GM12878 (cell line): ENCODE measurements at regions not wholly inside any gene's neighbourhood (a gene's known extent, or its start where the extent isn't known, plus 50 kb on each side); places are given as distances from the start of the nearest gene placed in this dataset.

Experiments
- ATAC-seq: fragments of 200-7000 bp; cut with Tn5 transposase; 3 replicates; pipeline ENCODE4 v1.9.1; 2020; ENCODE audit warnings: mild to moderate bottlenecking, moderate library complexity
- BruUV-seq: library from RNA; stranded (reverse); fragments of 400-500 nt; replicated peaks from 2 replicates; lab custom pipeline; 2021; lab: Mats Ljungman, UMichigan
- CTCF ChIA-PET: fragments of 300-600 bp; sonication (Branson Sonifier 250); formaldehyde crosslinking; extraction: SDS; loops from one replicate; lab custom pipeline; 2021; ENCODE audit warnings: inconsistent platforms; lab: Yijun Ruan, JAX
- POLR2A ChIA-PET: fragments of 350-600 bp; formaldehyde crosslinking; extraction: SDS; loops from one replicate; lab custom pipeline; 2021; ENCODE audit warnings: inconsistent platforms; lab: Charles Lee
- RAD21 ChIA-PET: fragments of 300-600 bp; sonication (Branson Sonifier 250); formaldehyde crosslinking; loops from one replicate; lab custom pipeline; 2023; ENCODE audit warnings: antibody characterized with exemption; ENCODE audit not compliant: unreplicated experiment; lab: Charles Lee
- SMC1A ChIA-PET: fragments of 300-600 bp; sonication (Branson Sonifier 250); formaldehyde crosslinking; loops from one replicate; lab custom pipeline; 2023; ENCODE audit not compliant: unreplicated experiment, uncharacterized antibody; lab: Charles Lee
- DNase-seq: peaks from one replicate; pipeline ENCODE4 v3.0.0-alpha.2; 2011; ENCODE audit warnings: low read depth, low spot score
- FAIRE-seq: peaks from 3 replicates; lab custom pipeline; 2011; peaks lifted over from hg19 to GRCh38; lab: Jason Lieb, UNC
- H2AFZ ChIP-seq: 2 replicates; pipeline ENCODE4 v1.6.0; 2011; ENCODE audit warnings: low read depth, low read length, control low read depth; ENCODE audit not compliant: control insufficient read depth
- H3K27ac ChIP-seq: 2 replicates; pipeline ENCODE4 v1.5.1; 2011; ENCODE audit warnings: control low read depth; ENCODE audit not compliant: control insufficient read depth, insufficient read depth
- H3K27me3 ChIP-seq, 2 experiments: replicated peaks in 1 of 2; 2 replicates each; pipeline versions ENCODE4 v1.6.0 to v1.6.1; 2011; ENCODE audit warnings: low read length in 1 of 2; ENCODE audit not compliant: control insufficient read depth in 2 of 2, insufficient read depth in 2 of 2
- H3K36me3 ChIP-seq, 2 experiments: 2 replicates each; pipeline ENCODE4 v1.5.1; 2011; ENCODE audit warnings: low read length in 1 of 2; ENCODE audit not compliant: control insufficient read depth in 2 of 2, insufficient read depth in 2 of 2
- H3K4me1 ChIP-seq: 2 replicates; pipeline ENCODE4 v1.6.1; 2011; ENCODE audit warnings: mild to moderate bottlenecking, low read length, moderate library complexity, mixed read lengths; ENCODE audit not compliant: control insufficient read depth, insufficient read depth
- H3K4me2 ChIP-seq: 2 replicates; pipeline ENCODE4 v1.6.0; 2011; ENCODE audit warnings: control low read depth; ENCODE audit not compliant: control insufficient read depth, insufficient read depth
- H3K4me3 ChIP-seq: fragments of 200-600 bp; sonication (generic); 2 replicates; pipeline ENCODE4 v1.5.1; 2016
- H3K79me2 ChIP-seq: 2 replicates; pipeline ENCODE4 v1.6.0; 2011; ENCODE audit warnings: low read length; ENCODE audit not compliant: control insufficient read depth, insufficient read depth
- H3K9ac ChIP-seq: 2 replicates; pipeline ENCODE4 v1.8.0; 2011; ENCODE audit warnings: low read length, control low read depth, mixed read lengths; ENCODE audit not compliant: control insufficient read depth, insufficient read depth
- H3K9me3 ChIP-seq: replicated peaks from 3 replicates; pipeline ENCODE4 v1.5.1; 2011; ENCODE audit warnings: mild to moderate bottlenecking, low read length; ENCODE audit not compliant: control insufficient read depth, insufficient read depth
- H4K20me1 ChIP-seq: 2 replicates; pipeline ENCODE4 v1.6.0; 2011; ENCODE audit not compliant: control insufficient read depth, insufficient read depth
- ATF2 ChIP-seq: IDR thresholded peaks from 2 replicates; pipeline ENCODE4 v1.6.1; 2012; ENCODE audit warnings: low read length, inconsistent platforms
- BCL11A ChIP-seq: IDR thresholded peaks from 2 replicates; pipeline ENCODE4 v1.6.1; 2011; ENCODE audit warnings: low read depth, low read length
- BMI1 ChIP-seq: fragments of 450-650 bp; IDR thresholded peaks from 2 replicates; pipeline ENCODE4 v1.6.1; 2016; ENCODE audit warnings: mild to moderate bottlenecking, moderate library complexity, borderline replicate concordance
- CEBPB ChIP-seq, 2 experiments: fragments of 150-350 bp in 1 of 2; IDR thresholded peaks; 2 replicates each; pipeline ENCODE4 v1.6.1; 2012 to 2014; ENCODE audit warnings: low read depth in 2 of 2, low read length in 2 of 2, borderline replicate concordance in 1 of 2, inconsistent platforms in 1 of 2
- CHD1 ChIP-seq: IDR thresholded peaks from 2 replicates; pipeline ENCODE4 v1.6.1; 2012; ENCODE audit warnings: low read depth, low read length, improper control_type of control experiment
- CREM ChIP-seq: IDR thresholded peaks from 2 replicates; pipeline ENCODE4 v1.6.1; 2014; ENCODE audit warnings: antibody characterized with exemption, low read depth
- EGR1 ChIP-seq, 2 experiments: IDR thresholded peaks; 1 replicate in 1 of 2; 2 replicates in 1 of 2; pipeline ENCODE4 v1.6.1; 2011 to 2012; ENCODE audit warnings: low read depth in 2 of 2, low read length in 2 of 2, borderline replicate concordance in 1 of 2, mild to moderate bottlenecking in 1 of 2, moderate library complexity in 1 of 2
- ETV6 ChIP-seq, 2 experiments: fragments of 450-650 bp in 1 of 2; IDR thresholded peaks in 1 of 2; conservative IDR thresholded peaks in 1 of 2; 2 replicates each; pipeline ENCODE4 v1.6.1; 2014; ENCODE audit warnings: antibody characterized with exemption in 1 of 2, borderline replicate concordance in 1 of 2, low read depth in 1 of 2, mild to moderate bottlenecking in 1 of 2, moderate library complexity in 1 of 2
- GATAD2B ChIP-seq: fragments of 450-650 bp; conservative IDR thresholded peaks from 2 replicates; pipeline ENCODE4 v1.6.1; 2017; ENCODE audit warnings: low read depth, mild to moderate bottlenecking, moderate library complexity
- HCFC1 ChIP-seq: fragments of 150-350 bp; IDR thresholded peaks from 2 replicates; pipeline ENCODE4 v1.6.1; 2014; ENCODE audit warnings: low read length
- IRF4 ChIP-seq: IDR thresholded peaks from 2 replicates; pipeline ENCODE4 v1.6.1; 2011; ENCODE audit warnings: low read depth, low read length
- KDM1A ChIP-seq: fragments of 200-600 bp; sonication (generic); IDR thresholded peaks from 2 replicates; pipeline ENCODE4 v1.6.1; 2016; ENCODE audit warnings: borderline replicate concordance
- MYB ChIP-seq: fragments of 150-350 bp; IDR thresholded peaks from 2 replicates; pipeline ENCODE4 v1.6.1; 2014; ENCODE audit warnings: mild to moderate bottlenecking, low read depth, low read length, borderline replicate concordance
- PAX8 ChIP-seq: fragments of 450-650 bp; IDR thresholded peaks from 2 replicates; pipeline ENCODE4 v1.6.1; 2017; ENCODE audit warnings: mild to moderate bottlenecking, moderate library complexity
- RCOR1 ChIP-seq: conservative IDR thresholded peaks from 2 replicates; pipeline ENCODE4 v1.6.1; 2012; ENCODE audit warnings: low read depth, low read length, improper control_type of control experiment
- RELA ChIP-seq: fragments of 450-650 bp; IDR thresholded peaks from 2 replicates; pipeline ENCODE4 v1.8.0; 2014; ENCODE audit warnings: borderline replicate concordance; ENCODE audit not compliant: partially characterized antibody
- REST ChIP-seq: IDR thresholded peaks from 2 replicates; pipeline ENCODE4 v1.6.1; 2012; ENCODE audit warnings: mild to moderate bottlenecking, low read depth, low read length
- SIN3A ChIP-seq: IDR thresholded peaks from 2 replicates; pipeline ENCODE4 v1.6.1; 2012; ENCODE audit warnings: low read depth, low read length, improper control_type of control experiment
- SMAD1 ChIP-seq: fragments of 450-650 bp; IDR thresholded peaks from 2 replicates; pipeline ENCODE4 v1.6.1; 2018; ENCODE audit warnings: mild to moderate bottlenecking, low read depth; ENCODE audit not compliant: partially characterized antibody
- SREBF1 ChIP-seq: IDR thresholded peaks from 2 replicates; pipeline ENCODE4 v1.6.1; 2012; ENCODE audit warnings: mild to moderate bottlenecking, low read length
- TCF7 ChIP-seq: IDR thresholded peaks from 2 replicates; pipeline ENCODE4 v1.6.1; 2014; ENCODE audit warnings: antibody characterized with exemption, borderline replicate concordance
- YY1 ChIP-seq: IDR thresholded peaks from 2 replicates; pipeline ENCODE4 v1.6.1; 2011; ENCODE audit warnings: low read depth, mild to moderate bottlenecking, low read length
- WGBS: methylation state at CpG from one replicate; pipeline ENCODE4 v1.1.6; 2016; ENCODE audit warnings: low lambda C conversion rate; ENCODE audit not compliant: insufficient replicate concordance, insufficient coverage; ENCODE audit errors: missing lambda C conversion rate; 5-methylcytosine and 5-hydroxymethylcytosine counted together
- in situ Hi-C: fragments of 300-500 bp; cut with MboI; formaldehyde crosslinking; loops from 9 replicates; pipeline ENCODE4 v1.14.3; 2018; ENCODE audit warnings: mixed read lengths
- intact Hi-C: fragments of 100-400 bp; cut with micrococcal nuclease; formaldehyde crosslinking; loops from one replicate; pipeline ENCODE4 v1.14.2; 2022; ENCODE audit not compliant: unreplicated experiment

GRCh38 chr5:53298841-53299240, 181.6 kb upstream of the FST start (continued):
- TF ChIP-seq REST (no peak), SREBF1 (no peak), ATF2 (no peak), KDM1A (no peak), YY1 (no peak), CHD1 (no peak), PAX8 (no peak), RELA (no peak), RCOR1 (no peak)
- TF ChIP-seq, all 136 proteins: peak for 0

- RAD21 ChIA-PET, result no interaction called here
- intact Hi-C loops, result no loop called here
- no peaks in the 10 kb centered on the region for H3K4me1 ChIP-seq
- 7% methylated on average over 1 of the region's 1 CpG for WGBS
- TF ChIP-seq TCF7 (no peak), SIN3A (no peak), EGR1 (IDR thresholded peaks at IDR 0.05; ENCODE audit: borderline replicate concordance in 1 of 2, low read depth in 2 of 2, low read length in 2 of 2) (no peak), IRF4 (no peak), HCFC1 (no peak), BMI1 (no peak), GATAD2B (no peak), BCL11A (no peak), CEBPB (IDR thresholded peaks at IDR 0.05; ENCODE audit: borderline replicate concordance in 1 of 2, low read depth in 2 of 2, low read length in 2 of 2) (no peak), SMAD1 (no peak), PAX8 (no peak), MYB (no peak), CREM (no peak), ETV6 (conservative IDR thresholded peaks at IDR 0.05 in 1 of 2, IDR thresholded peaks at IDR 0.05 in 1 of 2; ENCODE audit: borderline replicate concordance in 1 of 2, low read depth in 1 of 2) (no peak)
- no peak for FAIRE-seq
- no peak overlapping the region for H3K27ac ChIP-seq
- no peaks in the 10 kb centered on the region for H3K9me3 ChIP-seq
- no TSS peak for BruUV-seq
- SMC1A ChIA-PET, result no interaction called here
- ATAC-seq, result no peak
- H2AFZ ChIP-seq, result no peak overlapping the region
- no peaks in the 10 kb centered on the region for H3K79me2 ChIP-seq
- no peak overlapping the region for H3K4me3 ChIP-seq
- no peaks in the 10 kb centered on the region for H4K20me1 ChIP-seq
- no peaks in the 10 kb centered on the region for H3K36me3 ChIP-seq
- in situ Hi-C loops, result no loop called here
- H3K4me2 ChIP-seq, result no peak overlapping the region
- H3K27me3 ChIP-seq, result no peaks in the 10 kb centered on the region
- no peak for DNase-seq
- CTCF ChIA-PET, result no interaction called here
- POLR2A ChIA-PET, result no interaction called here
- H3K9ac ChIP-seq, result no peak overlapping the region
Observed at GRCh38 chr5:53302529-53302928, 177.9 kb upstream of the FST start.
